Vagina (tissue), 2 donors: ENCODE measurements at regions not wholly inside any gene's neighbourhood (a gene's known extent, or its start where the extent isn't known, plus 50 kb on each side); places are given as distances from the start of the nearest gene placed in this dataset.

ENCODE experiments used
- CTCF ChIP-seq, 3 experiments: fragments of 450-650 bp in 2 of 3; fragments of 200-600 bp in 1 of 3; sonication (generic) in 1 of 3; IDR thresholded peaks; one replicate each; pipeline ENCODE4 v1.5.1; 2017 to 2019; ENCODE audit warnings: antibody characterized with exemption in 3 of 3, mild to moderate bottlenecking in 2 of 3, moderate library complexity in 2 of 3
- POLR2A ChIP-seq, 2 donors: fragments of 450-650 bp; IDR thresholded peaks; one replicate each; pipeline ENCODE4 v1.6.1; 2017; ENCODE audit warnings: antibody characterized with exemption in 2 of 2, mild to moderate bottlenecking in 2 of 2, moderate library complexity in 2 of 2
- POLR2AphosphoS5 ChIP-seq, 2 donors: sonication (generic); formaldehyde crosslinking; IDR thresholded peaks; one replicate each; pipeline ENCODE4 v1.9.0; 2017; ENCODE audit warnings: antibody characterized with exemption in 2 of 2, mild to moderate bottlenecking in 2 of 2, low read depth in 1 of 2; ENCODE audit not compliant: insufficient read depth in 1 of 2

GRCh38 chr4:147102596-147102995 is 156.9 kb upstream of the TTC29 start:
- no peak for TF ChIP-seq CTCF (IDR thresholded peaks at IDR 0.05)
- no peak for TF ChIP-seq POLR2A (IDR thresholded peaks at IDR 0.05)
- no peak for TF ChIP-seq POLR2AphosphoS5 (IDR thresholded peaks at IDR 0.05; ENCODE audit: insufficient read depth in 1 of 2, low read depth in 1 of 2)
